Mammary epithelial cell (primary cell): ENCODE measurements at regions not wholly inside any gene's neighbourhood (a gene's known extent, or its start where the extent isn't known, plus 50 kb on each side); places are given as distances from the start of the nearest gene placed in this dataset.

Experiments
- CTCF ChIP-seq, 2 donors: IDR thresholded peaks in 1 of 2; conservative IDR thresholded peaks in 1 of 2; 2 replicates each; pipeline ENCODE4 v1.5.1; 2011 to 2012; ENCODE audit warnings: inconsistent platforms in 2 of 2, low read length in 2 of 2, mild to moderate bottlenecking in 2 of 2, control low read depth in 1 of 2, low read depth in 1 of 2; ENCODE audit not compliant: insufficient read depth in 1 of 2; ENCODE audit errors: extremely low read depth in 1 of 2
- EZH2 ChIP-seq: IDR thresholded peaks from 2 replicates; pipeline ENCODE4 v1.6.1; 2012; ENCODE audit warnings: low read length, inconsistent platforms, borderline replicate concordance

DNA sequence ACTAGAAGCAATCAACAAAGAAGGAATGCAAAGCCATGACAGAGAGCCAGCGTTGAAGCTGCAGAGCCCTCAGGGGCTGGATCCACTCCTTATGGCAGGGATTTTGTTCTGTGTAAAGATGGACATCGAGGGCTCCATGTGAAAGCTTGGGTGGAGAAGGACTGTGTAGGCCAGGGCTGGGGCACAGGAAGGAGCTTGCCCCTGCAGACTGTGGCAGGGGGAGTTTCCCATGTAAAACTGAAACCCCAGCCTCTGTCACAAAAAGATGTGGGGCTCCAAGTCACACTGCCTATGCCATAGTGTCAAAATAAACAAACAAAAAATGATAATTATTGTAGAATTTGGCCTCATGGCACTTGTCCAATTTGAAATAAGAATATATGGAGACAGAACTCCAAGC lies 408.7 kb upstream of the HS6ST1 start:
- TF ChIP-seq CTCF (conservative IDR thresholded peaks at IDR 0.05 in 1 of 2, IDR thresholded peaks at IDR 0.05 in 1 of 2; ENCODE audit: extremely low read depth in 1 of 2, insufficient read depth in 1 of 2, low read depth in 1 of 2, low read length in 2 of 2) (no peak), EZH2 (no peak)
